GM18951 (cell line): ENCODE measurements at regions not wholly inside any gene's neighbourhood (a gene's known extent, or its start where the extent isn't known, plus 50 kb on each side); places are given as distances from the start of the nearest gene placed in this dataset.

Experiments used
- POLR2A ChIP-seq: IDR thresholded peaks from 4 replicates; pipeline ENCODE4 v1.6.1; 2011; ENCODE audit warnings: mild to moderate bottlenecking; ENCODE audit not compliant: insufficient read length, insufficient read depth; ENCODE audit errors: extremely low read depth
- in situ Hi-C: fragments of 300-500 bp; cut with MboI; formaldehyde crosslinking; loops from one replicate; pipeline ENCODE4 v1.12.0; 2022; ENCODE audit warnings: low sequenced_read_pairs, mixed read lengths, inconsistent platforms; ENCODE audit not compliant: unreplicated experiment

DNA sequence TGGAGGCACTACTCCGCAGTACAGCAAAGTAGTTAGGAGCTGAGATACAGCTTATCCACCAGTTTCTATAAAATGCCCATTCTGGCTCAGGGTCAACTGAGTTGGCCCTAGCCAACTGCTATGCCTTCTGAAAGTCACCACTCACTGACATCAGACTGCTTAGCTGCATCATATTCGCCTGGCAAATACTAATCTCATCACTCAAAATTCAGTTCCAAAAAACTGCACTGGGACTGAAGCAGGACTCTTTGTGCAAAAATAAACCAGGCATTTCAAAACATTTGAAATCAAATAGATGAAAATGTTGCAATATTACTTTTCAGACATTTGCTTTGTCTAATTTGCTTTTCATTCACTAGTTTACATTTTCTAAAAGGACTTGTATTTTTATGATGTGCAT, 230.0 kb downstream of the ALDH8A1 start:
- in situ Hi-C loops: no loop called here
- no peak for TF ChIP-seq POLR2A

DNA sequence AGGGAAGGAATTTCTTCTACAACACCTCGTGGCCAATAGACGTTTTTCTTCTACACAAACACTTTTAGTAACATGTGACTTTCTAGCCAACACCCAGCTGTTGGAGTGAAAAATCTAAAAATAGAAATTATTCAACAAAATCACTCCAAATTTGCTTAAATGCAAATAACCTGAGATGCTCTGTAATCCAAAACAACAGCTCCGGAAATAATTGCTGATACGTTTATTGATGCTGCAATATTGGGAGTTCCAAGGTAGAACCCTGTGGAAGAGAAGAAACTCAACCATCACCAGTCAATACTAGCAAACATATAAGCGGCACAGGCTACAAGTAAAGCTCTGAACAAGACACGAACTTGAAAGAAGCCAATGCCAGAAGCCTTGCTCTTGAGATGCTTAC, 230.6 kb downstream of the ALDH8A1 start:
- in situ Hi-C loops: no loop called here
- no peak for TF ChIP-seq POLR2A

DNA sequence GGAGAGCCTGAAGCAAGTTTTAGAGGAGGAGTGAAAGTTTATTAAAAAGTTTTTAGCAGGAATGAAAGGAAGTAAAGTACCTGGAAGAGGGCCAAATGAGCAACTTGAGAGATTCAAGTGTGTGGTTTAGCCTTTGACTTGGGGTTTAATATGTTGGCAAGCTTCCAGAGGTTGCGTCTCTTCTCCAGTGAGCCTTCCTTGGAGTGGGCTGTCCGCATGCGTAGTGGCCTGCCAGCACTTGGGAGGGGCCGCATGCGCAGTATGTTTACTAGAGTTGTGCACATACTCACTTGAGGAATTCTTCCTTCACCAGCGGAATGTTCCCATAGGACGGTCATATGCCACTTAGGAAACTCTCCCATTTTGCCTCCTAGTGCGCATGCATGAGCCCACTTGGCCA, 235.2 kb downstream of the ALDH8A1 start:
- no peak for TF ChIP-seq POLR2A
- in situ Hi-C loops: no loop called here

DNA sequence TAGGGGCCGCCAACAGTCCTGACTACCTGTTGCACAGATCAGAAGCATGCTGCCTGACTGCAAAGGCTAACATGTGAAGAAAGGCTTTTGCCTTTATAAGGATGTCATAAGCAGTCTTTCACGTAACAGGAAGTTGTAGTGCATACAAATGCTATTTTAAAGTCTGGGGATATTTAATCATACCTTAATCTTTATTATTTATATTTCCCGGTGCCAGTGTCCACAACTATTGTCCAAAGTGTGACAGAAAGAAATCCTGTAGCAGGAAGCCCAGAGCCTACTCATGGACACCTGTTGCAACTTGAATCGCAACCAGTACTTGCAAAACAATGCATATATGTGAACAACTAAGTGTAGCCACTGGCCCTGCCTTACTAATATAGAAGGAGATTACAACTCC, 235.8 kb downstream of the ALDH8A1 start:
- no peak for TF ChIP-seq POLR2A
- in situ Hi-C loops: no loop called here

DNA sequence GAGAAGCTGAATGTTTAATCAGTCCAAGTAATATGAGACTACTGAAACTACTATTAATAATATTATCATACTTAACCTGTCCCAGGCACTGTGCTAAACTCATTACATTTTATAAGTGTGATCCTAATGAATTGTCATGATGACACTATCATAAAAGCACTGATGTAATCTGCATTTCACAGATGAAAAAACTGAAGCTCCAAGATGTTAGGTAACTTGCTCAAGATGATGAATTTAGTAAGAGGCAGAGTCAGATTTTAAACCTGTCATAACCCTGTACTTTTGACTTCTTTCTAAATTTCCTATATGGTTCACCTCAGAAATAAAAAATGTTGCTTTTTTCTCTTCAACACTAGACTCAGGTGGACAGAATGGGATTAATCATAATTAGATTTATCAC, 237.6 kb downstream of the ALDH8A1 start:
- no peak for TF ChIP-seq POLR2A
- in situ Hi-C loops: no loop called here

DNA sequence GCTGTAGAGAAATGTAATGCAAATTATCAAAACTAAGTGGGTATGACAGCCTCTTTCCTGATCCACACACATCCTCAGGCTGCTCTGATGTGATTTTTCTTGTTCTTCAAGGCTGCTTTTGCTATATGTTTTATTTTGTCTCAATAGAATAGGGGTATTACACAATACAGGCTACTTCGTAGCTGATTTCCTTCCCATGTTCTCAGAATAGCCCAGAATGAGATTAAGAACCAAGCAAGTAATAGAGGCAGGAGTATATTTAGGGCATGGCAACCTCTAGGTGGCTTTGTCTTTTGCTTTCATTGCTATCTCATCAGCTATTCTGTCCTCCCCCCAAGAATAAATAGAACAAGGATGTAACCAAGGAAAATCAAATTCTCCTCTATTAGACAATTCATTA, 241.8 kb downstream of the ALDH8A1 start:
- no peak for TF ChIP-seq POLR2A
- in situ Hi-C loops: no loop called here

DNA sequence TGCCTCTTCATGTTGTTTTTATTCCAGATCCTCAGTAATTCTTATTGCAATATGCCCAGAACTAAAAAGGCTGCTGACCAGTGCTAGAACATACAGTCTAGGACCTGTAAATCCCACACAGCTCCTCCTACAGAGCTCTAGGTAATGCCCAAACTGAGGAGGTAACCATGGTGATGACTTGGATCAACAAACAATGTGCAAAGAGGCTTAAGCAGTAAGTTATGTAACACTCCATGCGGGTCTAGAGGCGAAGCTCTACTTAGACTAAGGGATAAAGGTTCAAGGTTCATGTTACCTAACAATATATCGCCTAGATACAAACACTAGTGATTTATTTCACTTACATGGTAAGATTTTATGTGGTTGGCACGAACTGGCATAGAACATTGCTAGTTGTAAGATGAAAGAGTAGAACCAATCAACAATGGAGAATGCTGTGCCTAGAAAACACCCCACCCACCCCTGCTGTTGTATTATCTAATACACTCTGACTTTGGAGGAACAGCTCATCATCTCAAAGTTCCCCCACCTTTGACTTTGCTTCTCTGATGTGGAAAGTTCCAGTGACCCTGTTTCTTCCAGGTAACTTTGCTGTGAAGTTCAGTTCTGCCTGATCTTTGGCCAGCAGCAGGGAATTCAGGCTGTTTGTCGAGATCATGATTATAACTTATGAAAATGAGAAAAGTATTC, 242.4 kb downstream of the ALDH8A1 start:
- in situ Hi-C loops: no loop called here
- TF ChIP-seq POLR2A: no peak

DNA sequence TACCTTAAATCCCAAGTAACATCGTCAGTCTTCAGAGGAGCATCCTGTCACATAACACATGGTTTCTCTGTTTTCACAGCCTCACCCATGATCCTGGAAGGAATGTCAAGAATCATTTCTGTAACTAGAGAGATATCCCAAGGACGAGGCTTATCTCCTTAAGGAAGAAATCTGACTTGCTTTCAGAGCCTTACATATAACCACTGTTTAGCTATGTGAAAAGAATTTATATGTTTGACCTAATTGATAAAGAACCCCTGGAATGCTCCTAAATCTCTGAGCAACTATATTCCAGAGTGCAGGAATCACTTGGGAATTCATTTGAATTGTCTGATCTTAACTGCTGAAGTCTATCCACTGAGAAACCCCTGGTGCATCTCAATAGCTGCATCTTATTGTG, 243.1 kb downstream of the ALDH8A1 start:
- TF ChIP-seq POLR2A: no peak
- in situ Hi-C loops: no loop called here

DNA sequence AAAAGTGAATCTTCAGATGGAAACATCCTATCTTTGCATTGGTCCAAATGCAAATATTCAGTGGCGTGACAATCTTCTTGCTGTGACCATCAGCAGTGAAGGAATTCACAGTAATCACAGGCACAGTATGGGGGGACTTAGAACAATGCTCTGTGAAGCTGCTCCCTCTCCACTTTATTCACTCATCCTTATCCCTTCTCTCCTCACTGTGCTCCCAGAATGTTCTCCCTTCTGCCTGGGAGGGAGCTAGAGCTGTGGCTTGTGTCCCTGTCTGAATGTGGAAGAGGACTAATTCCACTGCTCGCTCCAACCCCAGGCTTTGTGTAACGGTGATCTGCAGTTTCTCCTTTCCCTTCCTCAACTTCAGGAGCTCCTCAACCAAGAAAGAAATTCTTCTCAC, 243.7 kb downstream of the ALDH8A1 start:
- TF ChIP-seq POLR2A: no peak
- in situ Hi-C loops: no loop called here

DNA sequence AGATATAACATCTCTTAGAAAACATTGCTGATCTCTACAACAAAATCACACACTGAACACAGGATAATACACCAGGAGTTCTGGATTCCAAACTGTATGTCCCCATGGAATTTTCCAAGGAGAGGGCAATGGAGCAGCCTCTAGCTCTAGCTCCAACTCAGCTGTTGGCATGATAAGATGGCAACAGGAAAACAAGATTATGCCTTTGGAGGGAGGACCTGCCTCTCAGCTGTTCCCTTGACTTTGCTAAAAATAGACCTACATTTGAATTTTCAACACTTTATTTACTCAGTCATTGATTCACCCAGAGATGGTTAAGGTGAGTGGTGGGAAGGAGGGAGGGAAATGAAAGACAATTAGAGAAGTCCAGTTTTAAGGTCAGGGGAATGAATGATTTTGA, 246.7 kb downstream of the ALDH8A1 start:
- in situ Hi-C loops: no loop called here
- no peak for TF ChIP-seq POLR2A

DNA sequence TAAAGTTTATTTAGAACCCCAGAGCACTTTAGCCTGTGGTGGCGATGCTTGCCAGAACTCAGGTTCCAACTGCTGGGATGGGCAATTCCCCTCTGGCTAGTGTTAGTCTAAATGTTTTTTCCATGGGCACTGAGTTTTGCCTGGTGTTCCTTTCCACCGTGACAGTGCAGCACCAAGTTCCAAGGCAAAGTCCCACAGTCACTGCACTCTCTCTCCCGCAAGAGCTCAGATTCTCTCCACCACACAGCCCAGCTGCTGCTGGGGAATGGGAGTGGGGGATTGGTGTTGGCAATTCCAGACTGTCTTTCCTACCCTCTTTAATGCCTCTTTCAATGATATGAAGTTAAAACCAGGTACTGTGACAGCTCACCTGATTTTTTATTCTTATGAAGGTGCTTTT, 247.6 kb downstream of the ALDH8A1 start:
- no peak for TF ChIP-seq POLR2A
- in situ Hi-C loops: no loop called here

DNA sequence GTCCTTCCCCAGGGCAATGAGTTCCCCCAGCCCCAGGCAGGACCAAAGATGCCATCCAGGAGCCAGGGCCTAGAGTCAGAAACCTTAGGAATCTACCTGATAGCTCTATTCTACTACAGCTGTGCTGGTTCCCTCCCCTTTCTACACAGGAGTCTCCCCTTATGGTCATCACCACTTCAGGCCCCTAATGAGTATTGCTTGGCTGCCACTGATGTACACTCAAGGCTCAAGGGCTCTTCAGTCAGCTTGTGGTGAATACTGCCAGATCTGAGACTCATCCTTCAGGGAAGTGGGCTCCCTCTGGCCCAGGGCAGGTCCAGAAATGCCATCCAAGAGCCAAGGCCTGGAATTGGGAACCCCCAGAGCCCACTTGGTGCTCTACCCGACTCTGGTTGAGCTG, 248.6 kb downstream of the ALDH8A1 start:
- no peak for TF ChIP-seq POLR2A
- in situ Hi-C loops: no loop called here

DNA sequence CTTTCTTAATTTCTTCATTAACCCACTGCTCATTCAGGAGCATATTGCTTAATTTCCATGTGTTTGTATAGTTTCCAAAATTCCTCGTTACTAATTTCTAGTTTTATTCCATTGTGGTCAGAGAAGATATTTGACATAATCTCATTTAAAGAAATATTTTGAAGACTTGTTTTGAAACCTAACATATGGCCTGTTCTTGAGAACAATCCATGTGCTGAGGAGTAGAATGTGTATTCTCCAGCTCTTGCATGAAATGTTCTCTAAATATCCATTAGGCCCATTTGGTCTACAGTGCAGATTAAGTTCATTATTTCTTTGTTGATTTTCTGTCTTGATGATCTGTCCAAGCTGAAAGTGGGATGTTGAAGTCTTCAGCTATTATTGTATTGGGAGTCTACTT, 251.7 kb downstream of the ALDH8A1 start:
- TF ChIP-seq POLR2A: no peak
- in situ Hi-C loops: no loop called here

DNA sequence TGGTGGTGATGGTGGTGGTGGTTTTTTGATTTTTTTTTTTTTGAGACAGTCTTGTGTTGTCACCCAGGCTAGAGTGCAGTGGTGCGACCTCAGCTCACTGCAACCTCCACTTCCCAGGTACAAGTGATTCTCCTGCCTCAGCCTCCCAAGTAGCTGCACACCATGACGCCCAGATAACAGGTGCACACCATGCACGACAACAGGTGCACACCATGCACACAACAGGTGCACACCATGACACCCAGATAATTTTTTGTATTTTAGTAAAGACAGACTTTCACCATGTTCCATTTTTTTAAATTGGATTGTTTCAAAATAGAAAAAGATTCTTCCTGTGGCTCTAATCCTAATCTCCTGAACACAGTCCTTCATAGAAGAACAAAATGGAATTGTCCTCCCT, 257.9 kb downstream of the ALDH8A1 start:
- TF ChIP-seq POLR2A: no peak
- in situ Hi-C loops: no loop called here

DNA sequence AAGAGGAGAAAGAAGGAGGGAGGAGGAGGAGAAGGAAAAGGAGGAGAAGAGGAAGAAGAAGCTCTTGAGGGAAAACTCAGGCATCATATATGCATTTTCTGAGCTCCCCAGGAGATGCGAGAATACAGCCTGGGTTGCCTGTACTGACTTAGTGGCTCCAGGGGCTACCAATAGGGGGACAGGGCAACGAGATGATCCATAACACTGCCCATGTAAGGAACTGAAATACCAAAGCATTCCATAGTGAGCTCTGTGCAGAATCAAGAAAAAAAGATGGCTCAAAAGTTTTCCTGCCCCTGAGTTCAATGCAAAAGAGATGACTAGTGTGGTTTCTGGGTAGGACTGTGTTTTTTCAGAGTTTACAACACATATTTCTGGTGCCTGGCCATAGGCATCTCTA, 258.7 kb downstream of the ALDH8A1 start:
- in situ Hi-C loops: no loop called here

More for the DNA sequence above, 258.7 kb downstream of the ALDH8A1 start:
- TF ChIP-seq POLR2A: no peak
